ENCODE measurements at regions not wholly inside any gene's neighbourhood (a gene's known extent, or its start where the extent isn't known, plus 50 kb on each side); places are given as distances from the start of the nearest gene placed in this dataset.
"Not testable (repeated sequence)": the region's sequence is repeated elsewhere in the genome, so short reads cannot be mapped to it uniquely, and the experiment has no call there.

DNA sequence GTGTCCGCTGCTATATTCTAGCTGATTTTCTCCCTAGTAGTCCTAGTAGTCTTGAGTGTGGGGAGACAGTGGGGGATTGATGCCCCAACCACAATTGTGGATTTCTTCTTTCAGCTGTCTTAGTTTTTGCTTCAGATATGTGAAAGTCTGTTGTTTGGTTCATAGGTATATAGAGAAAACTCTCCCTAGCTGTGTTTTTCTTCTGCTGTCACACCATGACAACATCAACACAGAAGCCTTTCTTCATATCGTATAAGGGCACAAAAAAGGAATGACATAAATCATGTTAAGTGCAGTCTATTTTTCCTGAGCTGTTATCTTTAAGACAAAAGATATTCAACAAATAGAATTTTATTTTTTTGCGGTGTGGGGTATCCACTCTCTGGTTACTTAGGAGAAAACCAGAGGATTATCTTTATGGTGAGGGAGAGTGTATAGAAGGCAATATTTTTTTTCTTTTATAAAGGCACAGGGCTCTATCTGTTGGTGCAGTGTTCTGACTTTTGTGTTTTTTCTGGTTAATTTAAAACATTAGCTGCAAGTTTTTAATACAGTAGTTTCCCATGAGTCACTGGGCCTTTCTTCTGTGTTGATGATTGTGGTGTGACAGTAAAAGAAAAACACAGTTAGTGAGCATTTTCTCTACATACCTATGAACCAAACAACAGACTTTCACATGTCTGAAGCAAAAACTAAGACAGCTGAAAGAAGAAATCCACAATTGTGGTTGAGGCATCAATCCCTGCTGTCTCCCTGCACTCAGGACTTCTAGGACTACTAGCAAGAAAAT is 139.3 kb upstream of the PLGLB2 start:
- TF ChIP-seq CTCF (optimal IDR thresholded peaks at IDR 0.05 in 1 of 3, IDR thresholded peaks at IDR 0.05 in 1 of 3, conservative IDR thresholded peaks at IDR 0.05 in 1 of 3; ENCODE audit: extremely low read depth in 1 of 3, insufficient read depth in 2 of 3, low read length in 3 of 3); EZH2 (IDR thresholded peaks at IDR 0.05; ENCODE audit: low read length): not testable (repeated sequence)
